ENCODE measurements at regions not wholly inside any gene's neighbourhood (a gene's known extent, or its start where the extent isn't known, plus 50 kb on each side); places are given as distances from the start of the nearest gene placed in this dataset.
"Not testable (repeated sequence)": the region's sequence is repeated elsewhere in the genome, so short reads cannot be mapped to it uniquely, and the experiment has no call there.

DNA sequence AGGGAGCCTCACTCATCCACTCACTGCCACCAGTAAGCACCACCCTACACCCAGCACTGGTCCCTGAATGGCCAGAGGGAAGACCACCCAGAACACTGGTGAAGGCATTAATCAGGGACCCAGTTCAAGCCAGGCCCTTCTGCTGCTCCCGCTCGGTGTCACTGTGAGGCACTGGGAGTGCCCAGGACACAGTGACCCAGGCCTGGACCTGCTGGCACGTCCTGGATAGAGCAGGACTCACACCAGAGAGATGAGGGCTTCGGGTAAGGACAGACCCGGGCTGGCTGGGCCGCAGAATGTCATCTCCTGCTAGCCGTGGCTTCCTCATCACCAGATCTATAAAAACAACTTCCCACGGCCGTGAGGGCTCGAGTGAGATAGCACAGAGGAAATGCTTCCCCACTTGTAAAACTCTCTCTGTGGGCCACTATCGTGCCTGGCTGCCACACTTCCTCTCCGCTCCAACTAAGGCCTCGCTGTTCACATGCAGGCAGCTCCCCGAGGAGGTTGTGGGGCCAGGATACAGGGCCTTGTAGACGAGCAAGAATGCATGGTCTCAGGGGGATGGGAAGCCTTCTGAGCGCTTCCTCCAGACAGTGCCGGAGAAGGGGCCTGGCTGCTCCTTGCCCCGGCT lies 158.1 kb downstream of the NPIPB11 start:
- H3K4me1 ChIP-seq (ENCODE audit: insufficient read depth, low read length); H3K36me3 ChIP-seq (ENCODE audit: insufficient read depth, low read length); H3K9ac ChIP-seq (ENCODE audit: low read depth, low read length); H3K9me3 ChIP-seq (ENCODE audit: control insufficient read depth, insufficient read depth, low read length): not testable (repeated sequence)

DNA sequence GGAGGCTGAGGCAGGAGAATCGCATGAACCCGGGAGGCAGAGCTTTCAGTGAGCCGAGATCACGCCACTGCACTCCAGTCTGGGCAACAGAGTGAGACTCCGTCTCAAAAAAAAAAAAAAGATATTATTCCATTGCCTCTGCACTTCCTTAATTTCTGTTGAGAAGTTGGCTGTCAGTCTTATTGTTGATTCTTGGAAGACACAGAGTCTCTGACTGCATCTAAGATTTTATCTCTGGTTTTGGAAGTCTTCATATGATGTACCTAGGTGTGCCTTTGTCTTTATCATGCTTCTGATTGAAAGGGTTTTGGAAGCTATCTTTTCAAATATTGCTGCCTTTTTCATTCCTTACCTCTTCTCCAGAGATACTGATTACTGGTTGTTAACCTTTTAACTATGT lies 160.4 kb downstream of the NPIPB11 start:
- H3K9me3 ChIP-seq (ENCODE audit: control insufficient read depth, insufficient read depth, low read length); H3K9ac ChIP-seq (ENCODE audit: low read depth, low read length); H3K36me3 ChIP-seq (ENCODE audit: insufficient read depth, low read length); H3K4me1 ChIP-seq (ENCODE audit: insufficient read depth, low read length): not testable (repeated sequence)

DNA sequence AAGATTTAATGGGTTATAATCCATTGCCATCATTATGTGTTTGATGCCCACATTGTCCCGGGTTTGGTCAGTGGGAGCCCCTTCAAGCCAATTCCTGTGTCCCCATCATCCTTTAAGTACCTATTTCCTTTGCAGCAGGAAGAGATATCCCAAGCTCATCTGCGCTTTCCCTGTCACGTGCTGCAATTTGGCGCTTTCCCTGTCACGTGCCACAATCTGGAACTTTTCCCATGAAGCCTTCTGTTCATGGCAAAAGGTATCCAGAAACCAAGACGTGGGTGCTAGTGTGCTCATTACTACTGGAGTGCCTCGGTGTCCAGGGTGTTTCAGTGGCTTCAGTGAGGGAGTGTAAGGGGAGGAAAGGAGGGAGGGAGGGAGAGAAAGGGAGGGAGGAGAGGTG lies 168.5 kb downstream of the NPIPB11 start:
- no peaks in the 10 kb centered on the region for H3K9me3 ChIP-seq (ENCODE audit: control insufficient read depth, insufficient read depth, low read length)
- no peaks in the 10 kb centered on the region for H3K4me1 ChIP-seq (ENCODE audit: insufficient read depth, low read length)
- H3K9ac ChIP-seq (ENCODE audit: low read depth, low read length) = no peak overlapping the region
- H3K36me3 ChIP-seq (ENCODE audit: insufficient read depth, low read length) = no peaks in the 10 kb centered on the region

DNA sequence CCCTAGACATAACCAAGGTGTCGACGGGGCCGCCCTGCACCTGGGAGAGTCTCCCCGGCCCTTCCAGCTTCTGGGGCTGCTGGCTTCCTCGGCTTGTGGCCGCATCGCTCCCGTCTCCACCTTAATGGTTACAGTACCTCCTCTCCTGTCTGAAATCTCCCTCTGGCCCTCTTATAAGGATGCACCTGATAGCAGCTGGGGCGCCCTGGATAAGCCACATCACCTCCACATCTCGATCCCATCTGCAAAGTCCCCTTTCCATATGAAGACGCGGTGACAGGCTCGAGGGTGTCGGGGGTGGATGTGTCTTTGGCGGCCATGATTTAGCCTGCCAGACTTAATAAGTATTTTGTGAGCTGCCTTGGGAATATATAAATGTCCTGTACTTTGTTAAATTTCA lies 169.0 kb downstream of the NPIPB11 start:
- not testable (repeated sequence) for H3K36me3 ChIP-seq (ENCODE audit: insufficient read depth, low read length); H3K4me1 ChIP-seq (ENCODE audit: insufficient read depth, low read length); H3K9ac ChIP-seq (ENCODE audit: low read depth, low read length); H3K9me3 ChIP-seq (ENCODE audit: control insufficient read depth, insufficient read depth, low read length)

DNA sequence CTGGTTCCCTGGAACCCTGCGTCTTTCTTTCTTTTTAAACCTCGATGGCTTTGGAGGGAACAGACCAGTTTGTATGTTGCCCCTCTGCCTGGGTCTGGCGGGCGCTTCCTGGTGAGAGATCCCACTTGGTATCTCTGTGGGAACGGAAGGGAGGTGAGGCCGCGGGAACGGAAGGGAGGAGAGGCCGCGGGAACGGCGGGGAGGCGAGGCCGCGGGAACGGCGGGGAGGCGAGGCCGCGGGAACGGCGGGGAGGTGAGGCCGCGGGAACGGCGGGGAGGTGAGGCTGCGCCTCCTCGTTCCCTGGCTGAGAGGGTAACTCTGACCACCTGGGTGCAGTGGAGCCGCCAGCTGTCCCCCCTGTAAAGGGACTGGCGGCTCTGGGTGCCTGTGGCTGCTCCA lies 169.5 kb downstream of the NPIPB11 start:
- not testable (repeated sequence) for H3K4me1 ChIP-seq (ENCODE audit: insufficient read depth, low read length); H3K9ac ChIP-seq (ENCODE audit: low read depth, low read length); H3K36me3 ChIP-seq (ENCODE audit: insufficient read depth, low read length); H3K9me3 ChIP-seq (ENCODE audit: control insufficient read depth, insufficient read depth, low read length)

DNA sequence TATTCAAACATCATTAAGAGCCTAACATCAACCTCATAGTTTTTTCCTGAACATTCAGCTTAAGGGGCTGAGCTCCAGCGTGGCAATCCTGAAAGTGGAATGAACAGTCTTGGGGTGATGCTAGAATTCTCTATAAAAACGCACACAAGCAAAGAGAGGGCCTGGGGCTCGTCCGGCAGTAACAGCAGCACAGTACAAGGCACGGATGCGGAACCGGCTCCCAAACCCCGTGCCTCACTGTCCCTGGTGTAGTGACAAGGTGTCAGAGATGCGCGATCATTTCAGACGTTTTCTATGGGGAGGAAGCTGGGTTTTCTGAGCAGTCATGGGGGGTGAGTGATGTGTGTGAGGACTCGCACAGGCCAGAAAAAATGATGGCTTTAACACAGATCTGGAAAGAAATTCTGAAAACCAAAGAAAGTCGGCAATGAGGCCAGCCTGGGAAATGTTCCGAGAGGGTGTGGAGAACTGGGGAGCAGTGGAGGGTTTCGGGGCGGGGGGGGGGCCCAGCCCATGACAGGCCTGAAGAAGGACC lies 170.6 kb downstream of the NPIPB11 start:
- not testable (repeated sequence) for H3K36me3 ChIP-seq (ENCODE audit: insufficient read depth, low read length); H3K9me3 ChIP-seq (ENCODE audit: control insufficient read depth, insufficient read depth, low read length); H3K4me1 ChIP-seq (ENCODE audit: insufficient read depth, low read length); H3K9ac ChIP-seq (ENCODE audit: low read depth, low read length)

DNA sequence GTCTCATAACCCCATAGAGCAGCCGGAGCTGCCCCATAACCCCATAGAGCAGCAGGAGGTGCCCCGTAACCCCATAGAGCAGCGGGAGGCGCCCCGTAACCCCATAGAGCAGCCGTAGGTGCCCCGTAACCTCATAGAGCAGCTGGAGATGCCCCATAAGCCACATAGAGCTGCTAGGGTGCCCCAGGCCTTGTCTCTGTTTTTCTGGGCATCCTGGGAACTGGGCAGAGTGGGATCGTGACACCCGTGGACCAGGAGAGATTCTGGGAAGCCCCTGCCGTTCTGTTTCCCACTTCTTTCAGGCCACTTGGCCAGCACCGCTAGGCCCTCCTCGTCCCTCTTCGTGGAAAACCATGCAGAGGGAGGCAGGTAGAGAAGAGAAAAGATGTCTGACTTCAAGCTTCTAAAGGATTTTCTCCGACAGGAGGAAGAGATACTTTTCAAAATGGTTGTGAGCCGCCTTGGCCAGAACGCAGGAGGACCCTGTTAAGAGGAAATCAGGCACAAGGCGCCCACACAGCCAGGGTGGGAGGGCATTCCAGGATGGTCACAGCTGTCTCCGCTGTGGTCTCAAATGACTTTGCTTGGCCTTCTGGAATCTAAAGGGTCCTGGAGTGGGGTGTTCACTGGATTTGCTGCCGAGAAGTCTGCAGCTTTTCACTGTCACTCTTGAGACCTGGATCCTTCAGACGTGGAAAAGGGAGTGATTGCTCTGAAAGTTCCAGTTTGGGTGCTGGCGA lies 171.8 kb downstream of the NPIPB11 start:
- H3K9me3 ChIP-seq (ENCODE audit: control insufficient read depth, insufficient read depth, low read length) = not testable (repeated sequence)

DNA sequence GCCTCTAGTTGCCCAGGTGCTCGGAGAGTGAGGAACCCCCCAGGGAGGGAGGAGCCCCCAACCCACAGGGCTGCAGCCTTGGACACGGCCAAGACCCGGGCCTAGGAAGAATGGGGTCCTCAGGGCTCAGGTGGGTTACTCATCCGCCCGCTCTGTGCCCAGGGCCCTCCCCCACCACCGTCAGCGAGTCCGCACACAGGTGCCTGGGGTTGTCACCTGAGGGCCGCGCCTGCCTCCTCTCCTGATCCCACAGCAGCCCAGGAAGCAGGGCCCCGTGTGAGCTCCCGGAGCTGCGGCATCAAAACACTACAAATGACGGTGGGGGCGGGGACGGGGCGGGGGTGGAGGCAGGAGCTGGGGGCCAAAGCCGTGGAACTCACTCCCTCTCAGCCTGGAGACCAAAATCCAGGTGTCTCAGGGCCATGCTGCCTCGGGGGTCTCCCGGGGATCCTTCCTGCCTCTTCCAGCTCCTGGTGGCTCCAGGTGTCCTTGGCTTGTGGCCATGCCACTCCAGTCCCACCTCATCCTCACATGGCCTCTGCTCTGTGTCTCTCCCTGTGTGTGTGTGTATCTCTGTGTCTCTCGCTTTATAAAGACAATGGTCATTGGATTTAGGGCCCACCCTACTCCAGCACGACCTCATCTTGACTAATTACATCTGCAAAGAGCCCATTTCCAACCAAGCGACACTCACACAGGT lies 172.7 kb downstream of the NPIPB11 start:
- not testable (repeated sequence) for H3K4me1 ChIP-seq (ENCODE audit: insufficient read depth, low read length); H3K9me3 ChIP-seq (ENCODE audit: control insufficient read depth, insufficient read depth, low read length); H3K36me3 ChIP-seq (ENCODE audit: insufficient read depth, low read length); H3K9ac ChIP-seq (ENCODE audit: low read depth, low read length)

More for the DNA sequence above, 171.8 kb downstream of the NPIPB11 start:
- H3K36me3 ChIP-seq (ENCODE audit: insufficient read depth, low read length); H3K4me1 ChIP-seq (ENCODE audit: insufficient read depth, low read length); H3K9ac ChIP-seq (ENCODE audit: low read depth, low read length): not testable (repeated sequence)

DNA sequence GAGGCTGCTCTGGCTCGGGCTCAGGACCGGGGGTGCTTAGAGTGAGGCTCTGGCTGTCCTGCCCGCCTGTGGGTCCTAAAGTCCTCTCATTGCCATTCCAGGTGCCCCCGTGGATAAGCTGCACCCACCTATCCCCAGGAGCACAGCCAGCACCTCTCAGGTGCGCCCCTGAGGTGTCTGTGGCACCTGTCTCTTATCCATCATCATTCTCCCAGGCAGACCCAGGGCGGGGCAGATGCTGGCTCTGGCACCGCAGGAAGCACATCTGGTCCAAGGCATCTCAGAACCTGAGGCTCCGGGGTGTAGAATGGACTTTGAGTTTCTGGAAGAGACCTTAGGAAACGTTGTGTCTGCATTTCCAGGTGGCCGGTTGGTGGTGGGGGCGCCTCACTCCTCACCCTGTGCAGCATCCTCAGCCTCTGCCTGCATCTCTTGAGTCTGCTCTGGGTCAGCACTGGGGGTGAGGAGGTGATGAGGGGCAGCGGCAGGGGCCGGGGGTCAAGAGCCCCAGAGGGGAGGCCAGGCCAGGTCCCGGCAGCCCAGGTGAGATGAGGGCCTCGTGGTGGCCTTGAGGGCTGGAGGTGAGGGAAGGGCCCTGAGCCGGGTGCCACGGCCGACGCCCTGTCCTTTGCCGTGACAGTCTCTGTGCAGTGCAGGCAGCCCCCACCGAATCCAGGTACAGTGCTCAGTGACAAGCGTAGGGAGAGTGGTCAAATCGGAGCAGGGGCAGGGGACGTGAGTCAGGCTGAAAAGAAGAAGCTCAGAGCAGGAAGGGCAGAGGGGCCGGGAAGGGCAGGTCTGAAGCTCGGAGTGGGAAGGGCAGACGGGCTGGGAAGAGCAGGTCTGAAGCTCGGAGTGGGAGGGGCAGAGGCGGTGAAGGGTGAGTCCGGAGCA lies 173.5 kb downstream of the NPIPB11 start:
- H3K4me1 ChIP-seq (ENCODE audit: insufficient read depth, low read length) = no peaks in the 10 kb centered on the region
- no peak overlapping the region for H3K9ac ChIP-seq (ENCODE audit: low read depth, low read length)

DNA sequence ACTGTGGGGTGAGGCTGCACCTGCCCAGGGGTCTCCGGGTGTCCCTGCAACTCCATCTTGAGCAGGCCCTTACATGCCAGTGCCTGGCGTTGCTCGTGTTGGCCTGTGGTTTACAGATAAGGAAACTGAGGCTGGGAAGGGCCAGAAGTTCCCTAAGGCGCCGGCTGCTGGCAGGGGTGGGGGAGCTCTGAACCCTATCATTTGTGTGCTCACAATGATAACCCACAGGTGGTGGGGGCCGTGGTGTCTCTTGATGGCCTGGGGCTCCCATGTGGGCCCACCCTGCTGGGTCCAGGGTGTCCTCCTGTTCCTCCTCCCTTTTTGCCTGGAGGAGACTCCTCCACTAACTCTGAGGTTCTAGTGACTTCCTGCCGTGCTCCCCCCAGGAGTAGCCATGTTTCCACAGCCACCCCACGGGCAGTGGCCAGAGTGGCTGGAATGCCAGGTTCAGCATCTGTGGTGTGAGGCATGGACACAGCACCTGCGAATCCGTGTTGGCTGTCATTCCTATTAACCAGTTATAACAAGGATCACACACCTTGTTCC lies 174.3 kb downstream of the NPIPB11 start:
- not testable (repeated sequence) for H3K36me3 ChIP-seq (ENCODE audit: insufficient read depth, low read length); H3K4me1 ChIP-seq (ENCODE audit: insufficient read depth, low read length); H3K9ac ChIP-seq (ENCODE audit: low read depth, low read length); H3K9me3 ChIP-seq (ENCODE audit: control insufficient read depth, insufficient read depth, low read length)

More for the DNA sequence above, 173.5 kb downstream of the NPIPB11 start:
- Histone ChIP-seq H3K36me3 (ENCODE audit: insufficient read depth, low read length) (no peaks in the 10 kb centered on the region), H3K9me3 (ENCODE audit: control insufficient read depth, insufficient read depth, low read length) (no peaks in the 10 kb centered on the region)

DNA sequence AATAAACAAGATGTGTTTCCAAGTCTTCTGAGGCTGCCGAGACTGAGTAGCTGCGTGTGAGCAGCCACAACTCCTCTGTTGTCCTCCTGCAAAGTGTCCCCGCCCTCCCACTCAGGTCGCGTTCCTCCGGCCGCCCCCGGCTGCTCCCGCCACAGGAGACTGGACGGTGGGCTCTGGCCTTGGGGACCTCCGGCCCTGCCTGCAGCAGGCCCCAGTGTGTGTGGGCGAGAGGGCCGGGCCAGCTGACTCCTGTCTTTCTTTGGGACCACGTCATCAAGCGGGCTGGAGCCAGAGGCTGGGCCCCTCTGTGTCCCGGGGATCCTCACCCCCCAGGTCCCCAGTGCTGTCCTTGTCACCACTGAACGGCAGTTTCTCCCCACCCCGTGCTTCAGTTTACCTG lies 175.3 kb downstream of the NPIPB11 start:
- Histone ChIP-seq H3K9ac (ENCODE audit: low read depth, low read length) (no peak overlapping the region), H3K9me3 (ENCODE audit: control insufficient read depth, insufficient read depth, low read length) (no peaks in the 10 kb centered on the region), H3K4me1 (ENCODE audit: insufficient read depth, low read length) (no peaks in the 10 kb centered on the region), H3K36me3 (ENCODE audit: insufficient read depth, low read length) (no peaks in the 10 kb centered on the region)

DNA sequence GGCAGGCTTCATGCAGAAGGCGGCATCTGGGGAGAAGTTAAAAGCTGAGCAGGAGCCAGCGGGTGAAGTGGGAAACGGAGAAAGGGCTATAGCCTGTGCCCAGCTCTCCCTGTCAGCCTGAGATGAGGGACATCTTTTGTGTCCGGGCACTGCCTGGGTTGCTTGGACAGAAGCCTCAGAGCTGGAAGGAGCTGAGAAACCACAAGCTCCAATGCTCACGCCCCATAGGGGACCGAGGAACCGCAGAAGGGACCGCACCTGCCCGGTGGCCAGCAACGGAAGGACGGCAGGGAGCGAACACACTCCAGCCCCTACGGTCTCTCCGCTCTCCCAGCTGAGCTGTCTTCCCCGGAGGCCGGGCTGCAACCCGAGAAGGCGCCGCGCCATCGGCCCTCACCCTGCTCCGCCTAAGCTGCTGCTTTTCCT lies 175.8 kb downstream of the NPIPB11 start:
- no peaks in the 10 kb centered on the region for H3K9me3 ChIP-seq (ENCODE audit: control insufficient read depth, insufficient read depth, low read length)
- no peak overlapping the region for H3K9ac ChIP-seq (ENCODE audit: low read depth, low read length)
- H3K36me3 ChIP-seq (ENCODE audit: insufficient read depth, low read length) = no peaks in the 10 kb centered on the region
- no peaks in the 10 kb centered on the region for H3K4me1 ChIP-seq (ENCODE audit: insufficient read depth, low read length)

DNA sequence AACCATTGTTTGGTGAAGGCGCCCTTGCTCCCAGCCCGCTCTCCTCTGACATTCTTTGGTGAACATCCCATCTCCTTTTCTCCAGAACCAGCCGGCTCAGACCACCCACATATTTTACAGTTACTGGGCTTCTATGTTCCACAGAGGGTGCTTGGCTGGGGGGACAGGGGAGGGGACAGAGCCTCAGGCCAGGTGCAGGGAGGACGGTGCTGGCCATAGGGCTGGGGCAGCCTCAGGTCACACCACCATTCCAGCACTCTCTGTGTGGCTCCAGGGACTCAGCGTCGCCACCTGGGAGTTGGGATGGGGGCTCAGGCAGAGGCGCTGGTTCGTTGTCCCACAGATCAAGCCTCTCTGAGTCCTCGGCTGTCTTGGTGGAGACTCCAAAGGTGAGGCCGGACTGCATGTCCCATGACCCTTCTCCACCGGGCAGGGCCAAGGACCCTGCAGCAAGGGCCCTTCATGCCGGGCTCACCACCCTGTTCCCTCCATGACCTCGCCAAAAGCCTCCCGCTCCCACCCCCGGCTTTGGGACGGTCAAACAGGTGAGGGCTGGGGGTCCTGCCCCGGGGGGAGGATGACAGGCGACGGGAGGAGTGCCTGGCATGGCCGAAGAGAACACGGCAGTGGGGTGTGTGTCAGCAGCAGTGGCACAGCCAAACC lies 176.4 kb downstream of the NPIPB11 start:
- H3K9me3 ChIP-seq (ENCODE audit: control insufficient read depth, insufficient read depth, low read length); H3K9ac ChIP-seq (ENCODE audit: low read depth, low read length); H3K4me1 ChIP-seq (ENCODE audit: insufficient read depth, low read length); H3K36me3 ChIP-seq (ENCODE audit: insufficient read depth, low read length): not testable (repeated sequence)

DNA sequence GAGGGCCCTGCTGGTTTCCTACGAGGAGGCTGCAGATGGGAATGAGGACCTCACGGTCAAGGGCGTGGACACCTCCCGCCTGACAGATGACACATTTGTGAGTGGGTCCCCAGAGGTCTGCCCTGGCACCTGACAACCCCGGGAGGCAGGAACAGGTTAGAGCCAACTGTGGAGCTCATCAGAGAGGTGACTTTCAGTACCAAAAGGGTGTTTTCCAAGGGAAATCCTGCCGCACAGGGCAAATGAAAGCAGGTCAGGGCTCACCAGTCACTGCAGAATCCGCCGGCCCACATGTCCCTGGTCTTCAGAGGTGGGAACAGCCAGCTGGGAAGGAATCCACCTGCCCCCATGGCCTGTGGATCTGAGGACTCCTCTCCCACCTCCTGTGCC lies 176.9 kb downstream of the NPIPB11 start:
- not testable (repeated sequence) for H3K36me3 ChIP-seq (ENCODE audit: insufficient read depth, low read length); H3K9me3 ChIP-seq (ENCODE audit: control insufficient read depth, insufficient read depth, low read length); H3K9ac ChIP-seq (ENCODE audit: low read depth, low read length); H3K4me1 ChIP-seq (ENCODE audit: insufficient read depth, low read length)
